ENCODE measurements at regions not wholly inside any gene's neighbourhood (a gene's known extent, or its start where the extent isn't known, plus 50 kb on each side); places are given as distances from the start of the nearest gene placed in this dataset.
"Not testable (repeated sequence)": the region's sequence is repeated elsewhere in the genome, so short reads cannot be mapped to it uniquely, and the experiment has no call there.

GRCh38 chr7:76679174-76679573 lies 52.1 kb upstream of the POMZP3 start:
- in situ Hi-C loops (cut with HindIII; ENCODE audit: low pct_ligation_motif_present, low pct_unique_long_range_greater_than_20kb, low sequenced_read_pairs): not testable (repeated sequence)

GRCh38 chr7:76678500-76678899 lies 51.4 kb upstream of the POMZP3 start:
- in situ Hi-C loops (cut with HindIII; ENCODE audit: low pct_ligation_motif_present, low pct_unique_long_range_greater_than_20kb, low sequenced_read_pairs); DNase-seq: not testable (repeated sequence)

More at GRCh38 chr7:76679174-76679573, 52.1 kb upstream of the POMZP3 start:
- not testable (repeated sequence) for DNase-seq

DNA sequence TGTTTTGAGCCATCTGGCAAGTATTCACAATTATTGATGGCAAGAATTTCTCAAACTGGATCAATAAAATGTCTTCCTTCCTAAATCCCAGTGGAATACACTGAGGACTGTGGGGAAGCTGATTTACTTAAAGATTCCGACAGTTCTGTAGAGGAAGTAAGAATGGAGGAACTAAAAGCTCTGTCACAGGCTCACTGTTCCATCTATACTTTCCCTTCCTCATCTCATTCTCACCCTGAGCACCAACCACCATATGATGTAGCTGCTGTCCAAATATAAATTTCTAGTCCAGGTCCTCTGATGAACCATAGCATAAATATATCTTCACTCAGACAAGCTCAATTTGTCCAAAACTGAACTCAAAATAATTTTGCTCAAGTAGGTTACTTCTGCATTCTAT lies 49.8 kb upstream of the POMZP3 start:
- in situ Hi-C loops (cut with HindIII; ENCODE audit: low pct_ligation_motif_present, low pct_unique_long_range_greater_than_20kb, low sequenced_read_pairs); DNase-seq: not testable (repeated sequence)

All from ACHN (cell line).